HepG2 (cell line): ENCODE measurements at regions not wholly inside any gene's neighbourhood (a gene's known extent, or its start where the extent isn't known, plus 50 kb on each side); places are given as distances from the start of the nearest gene placed in this dataset.

Experiments
- ATAC-seq: fragments of 200-7000 bp; cut with Tn5 transposase; 3 replicates; pipeline ENCODE4 v1.9.1; 2020; ENCODE audit warnings: mild to moderate bottlenecking, moderate library complexity
- BruUV-seq: library from RNA; stranded (reverse); fragments of 400-500 nt; replicated peaks from 2 replicates; lab custom pipeline; 2021; lab: Mats Ljungman, UMichigan
- CTCF ChIA-PET: fragments of 300-600 bp; formaldehyde crosslinking; extraction: SDS; loops from one replicate; lab custom pipeline; 2021; ENCODE audit warnings: low total read pairs, inconsistent platforms, low intra/inter-chr PET ratio; lab: Yijun Ruan, JAX
- POLR2A ChIA-PET: fragments of 350-600 bp; sonication (Branson Sonifier 250); formaldehyde crosslinking; loops from one replicate; lab custom pipeline; 2020; ENCODE audit warnings: antibody characterized with exemption, inconsistent platforms; lab: Yijun Ruan, JAX
- DNase-seq: peaks from one replicate; pipeline ENCODE4 v3.0.0-alpha.2; 2015; ENCODE audit warnings: low spot score
- FAIRE-seq: peaks from 3 replicates; lab custom pipeline; 2011; peaks lifted over from hg19 to GRCh38; lab: Jason Lieb, UNC
- H2AFZ ChIP-seq: one replicate; pipeline ENCODE4 v1.6.1; 2011; ENCODE audit warnings: low read length, inconsistent platforms
- H3K27ac ChIP-seq: fragments of 300-600 bp; 3 replicates; pipeline ENCODE4 v1.8.0; 2011; ENCODE audit warnings: mixed run types, mild to moderate bottlenecking, mixed read lengths, low read length, inconsistent platforms; ENCODE audit not compliant: insufficient read depth; ENCODE audit errors: extremely low read length
- H3K27me3 ChIP-seq, 2 experiments: fragments of 200-600 bp in 1 of 2; 2 replicates in 1 of 2; 3 replicates in 1 of 2; pipeline versions ENCODE4 v1.6.0 to v1.8.0; 2011; ENCODE audit warnings: low read length in 2 of 2, mild to moderate bottlenecking in 2 of 2, moderate library complexity in 2 of 2, inconsistent platforms in 1 of 2; ENCODE audit not compliant: insufficient read depth in 2 of 2, control insufficient read depth in 1 of 2
- H3K36me3 ChIP-seq, 2 experiments: fragments of 200-600 bp in 1 of 2; replicated peaks in 1 of 2; 2 replicates in 1 of 2; 3 replicates in 1 of 2; pipeline versions ENCODE4 v1.5.1 to v1.8.0; 2011; ENCODE audit warnings: low read length in 2 of 2, inconsistent platforms in 1 of 2; ENCODE audit not compliant: insufficient read depth in 2 of 2, control insufficient read depth in 1 of 2
- H3K4me1 ChIP-seq: 2 replicates; pipeline ENCODE4 v1.5.1; 2012; ENCODE audit warnings: low read length, inconsistent platforms; ENCODE audit not compliant: insufficient read depth
- H3K4me2 ChIP-seq: 2 replicates; pipeline ENCODE4 v1.6.0; 2011; ENCODE audit warnings: low read depth, low read length, inconsistent platforms
- H3K4me3 ChIP-seq, 3 experiments: fragments of 200-600 bp in 1 of 3; sonication (generic), shearing (Covaris generic) in 1 of 3; replicated peaks in 1 of 3; 2 replicates each; pipeline ENCODE4 v1.5.1; 2011 to 2016; ENCODE audit warnings: low read length in 3 of 3, inconsistent platforms in 2 of 3, low read depth in 2 of 3, mild to moderate bottlenecking in 2 of 3, control low read depth in 1 of 3, mixed read lengths in 1 of 3; ENCODE audit not compliant: insufficient read depth in 1 of 3
- H3K79me2 ChIP-seq: one replicate; pipeline ENCODE4 v1.6.1; 2011; ENCODE audit warnings: low read length, inconsistent platforms; ENCODE audit not compliant: insufficient read depth
- H3K9ac ChIP-seq: 2 replicates; pipeline ENCODE4 v1.6.0; 2011; ENCODE audit warnings: mild to moderate bottlenecking, low read depth, low read length, inconsistent platforms; ENCODE audit not compliant: insufficient read depth
- H3K9me3 ChIP-seq: 2 replicates; pipeline ENCODE4 v1.5.1; 2012; ENCODE audit warnings: mild to moderate bottlenecking, low read length
- H4K20me1 ChIP-seq: 2 replicates; pipeline ENCODE4 v1.6.0; 2011; ENCODE audit warnings: inconsistent platforms, mild to moderate bottlenecking, low read length, moderate library complexity; ENCODE audit not compliant: insufficient read depth
- E2F1 ChIP-seq: sonication (generic); formaldehyde crosslinking; IDR thresholded peaks from 2 replicates; pipeline ENCODE4 v1.5.0; 2020; ENCODE audit warnings: missing genetic modification reagents
- HNRNPLL ChIP-seq: fragments of 200-400 bp; formaldehyde crosslinking; IDR thresholded peaks from 2 replicates; pipeline ENCODE4 v1.6.1; 2017; ENCODE audit warnings: mild to moderate bottlenecking, low read depth, low read length; ENCODE audit not compliant: poor library complexity, severe bottlenecking
- SIX4 ChIP-seq: sonication (generic); formaldehyde crosslinking; IDR thresholded peaks from 2 replicates; pipeline ENCODE4 v1.4.0; 2020; ENCODE audit warnings: missing genetic modification reagents
- TRIM24 ChIP-seq: sonication (generic); formaldehyde crosslinking; IDR thresholded peaks from 2 replicates; pipeline ENCODE4 v1.8.0; 2022; ENCODE audit warnings: mild to moderate bottlenecking, missing genetic modification reagents
- ZBTB39 ChIP-seq: sonication (generic); formaldehyde crosslinking; IDR thresholded peaks from 2 replicates; pipeline ENCODE4 v1.5.0; 2020; ENCODE audit warnings: missing genetic modification reagents
- ZFP36L1 ChIP-seq: sonication (generic); formaldehyde crosslinking; IDR thresholded peaks from 2 replicates; pipeline ENCODE4 v1.8.0; 2022; ENCODE audit warnings: mild to moderate bottlenecking, missing genetic modification reagents, moderate library complexity
- ZNF30 ChIP-seq: sonication (generic); formaldehyde crosslinking; IDR thresholded peaks from 2 replicates; pipeline ENCODE4 v1.5.0; 2020; ENCODE audit warnings: mild to moderate bottlenecking, missing genetic modification reagents
- WGBS: methylation state at CpG from one replicate; pipeline ENCODE4 v1.1.6; 2017; ENCODE audit warnings: low lambda C conversion rate; 5-methylcytosine and 5-hydroxymethylcytosine counted together
- in situ Hi-C: cut with HindIII; loops from 2 replicates; pipeline ENCODE4 v1.10.0; 2017; ENCODE audit warnings: low pct_unique_long_range_greater_than_20kb; ENCODE audit not compliant: extremely low pct_ligation_motif_present
- intact Hi-C: fragments of 100-400 bp; cut with micrococcal nuclease; formaldehyde crosslinking; loops from one replicate; pipeline ENCODE4 v1.10.0; 2022; ENCODE audit not compliant: unreplicated experiment

GRCh38 chr4:71185037-71185436 lies 153.8 kb upstream of the SLC4A4 start:
- peaks cover 15% of the 10 kb centered on the region for H3K4me1 ChIP-seq
- 61% methylated on average over 3 of the region's 3 CpGs for WGBS
- TF ChIP-seq E2F1 (CRISPR knock-in tag) (no peak), SIX4 (CRISPR knock-in tag) (no peak), ZBTB39 (CRISPR knock-in tag) (no peak), TRIM24 (no peak)
- H3K4me3 ChIP-seq, result no peak overlapping the region
- H3K36me3 ChIP-seq, result no peaks in the 10 kb centered on the region
- no peak overlapping the region for H2AFZ ChIP-seq
- CTCF ChIA-PET, result interaction anchor here (1.5 kb wide), 1 partner anchor 528 kb away, joined by 8 read pairs; no protein-coding TSS in a partner anchor
- H3K27me3 ChIP-seq, result peaks cover 1 to 36% of the 10 kb centered on the region in 2 experiments; a peak in 3 of 5 replicates
- FAIRE-seq (no peak), DNase-seq (no peak), ATAC-seq (no peak)
- H3K9ac ChIP-seq, result no peak overlapping the region
- H3K79me2 ChIP-seq, result no peaks in the 10 kb centered on the region
- no peaks in the 10 kb centered on the region for H3K9me3 ChIP-seq
- H3K27ac ChIP-seq, result no peak overlapping the region
- no TSS peak for BruUV-seq
- intact Hi-C loops, result no loop called here
- POLR2A ChIA-PET, result no interaction called here
- no peak overlapping the region for H3K4me2 ChIP-seq
- H4K20me1 ChIP-seq, result no peaks in the 10 kb centered on the region
- in situ Hi-C loops, result loop anchor here (10.0 kb wide), 1 partner anchor 370 kb away; no protein-coding TSS in a partner anchor

- in situ Hi-C loops, result loop anchor here (10.0 kb wide), 1 partner anchor 369 kb away; no protein-coding TSS in a partner anchor
- Histone ChIP-seq H3K9me3 (no peaks in the 10 kb centered on the region), H3K4me2 (peak overlapping the region; percentile 78), H3K27me3 (peaks cover 1 to 36% of the 10 kb centered on the region in 2 experiments; a peak in 3 of 5 replicates), H3K36me3 (no peaks in the 10 kb centered on the region), H3K79me2 (no peaks in the 10 kb centered on the region), H3K9ac (no peak overlapping the region), H4K20me1 (no peaks in the 10 kb centered on the region), H3K4me3 (peak overlapping the region; percentile 45 to 73 (median 56); a peak in 3 of 6 replicates), H3K4me1 (peaks cover 15% of the 10 kb centered on the region), H2AFZ (no peak overlapping the region), H3K27ac (no peak overlapping the region)
- ChIA-PET CTCF (no interaction called here), POLR2A (no interaction called here)
- BruUV-seq, result no TSS peak
- no peak for ATAC-seq
- intact Hi-C loops, result no loop called here
- WGBS, result 4% methylated on average over 3 of the region's 11 CpGs
- DNase-seq, result no peak
- TF ChIP-seq HNRNPLL (peak; percentile 90), ZFP36L1 (CRISPR knock-in tag) (no peak), ZNF30 (CRISPR knock-in tag) (no peak)
- FAIRE-seq, result no peak
Measured at GRCh38 chr4:71186257-71186565, 152.6 kb upstream of the SLC4A4 start.
